Heart left ventricle (tissue), 13 donors: ENCODE measurements at regions not wholly inside any gene's neighbourhood (a gene's known extent, or its start where the extent isn't known, plus 50 kb on each side); places are given as distances from the start of the nearest gene placed in this dataset.

Experiments used
- CTCF ChIP-seq, 12 donors: fragments of 200-600 bp; sonication (generic) in 4 of 12; IDR thresholded peaks; one replicate each; pipeline versions ENCODE4 v1.5.0 to v1.8.0; 2018 to 2022; ENCODE audit warnings: antibody characterized with exemption in 12 of 12, mild to moderate bottlenecking in 5 of 12
- POLR2A ChIP-seq, 2 donors: fragments of 450-650 bp; IDR thresholded peaks; one replicate each; pipeline ENCODE4 v1.6.1; 2017; ENCODE audit warnings: antibody characterized with exemption in 2 of 2, mild to moderate bottlenecking in 2 of 2, moderate library complexity in 2 of 2
- donor health status: ischemic (EF 13 %, LVEDD 7.1; RV severe dilation, severe dysfunction).
- donor health status: DM: no; HTN: yes; CAD: no.
- donor health status: DM: no; HTN: no; CAD: no.
- donor health status: ischemic (EF 25% LVEDD 6.9; RV normal size, moderate dysfunction).
- donor health status: ischemic (EF 25% LVEDD 5.7; RV mildly dilated, moderate dysfunction).
- donor health status: ischemic (EF 35%, LVEDD 5.7; RV mildly dilated, moderate dysfunction).
- donor health status: nonischemic (EF 11% LVEDD 7.7; RV severe dilation, severe dysfunction).
- donor health status: DM: yes; HTN: yes; CAD: no.
- donor health status: PGD.
- donor health status: ischemic (EF 29% LVEDD 5.4; RV normal size, mild dysfunction).
- donor health status: nonischemic (EF 23%, LVEDD 6.1; RV moderate dilation, normal function).

GRCh38 chr6:165970001-165970400 is 197.7 kb downstream of the TBXT start:
- no peak for TF ChIP-seq POLR2A (IDR thresholded peaks at IDR 0.05)
- no peak for TF ChIP-seq CTCF (IDR thresholded peaks at IDR 0.05)
